HG03025 (cell line): ENCODE measurements at regions not wholly inside any gene's neighbourhood (a gene's known extent, or its start where the extent isn't known, plus 50 kb on each side); places are given as distances from the start of the nearest gene placed in this dataset.
"Not testable (repeated sequence)": the region's sequence is repeated elsewhere in the genome, so short reads cannot be mapped to it uniquely, and the experiment has no call there.

ENCODE experiments used
- ATAC-seq: cut with Tn5 transposase; IDR thresholded peaks from one replicate; pipeline ENCODE4 v1.9.1; 2021; ENCODE audit warnings: mild to moderate bottlenecking, moderate library complexity; ENCODE audit not compliant: unreplicated experiment, low FRiP score

DNA sequence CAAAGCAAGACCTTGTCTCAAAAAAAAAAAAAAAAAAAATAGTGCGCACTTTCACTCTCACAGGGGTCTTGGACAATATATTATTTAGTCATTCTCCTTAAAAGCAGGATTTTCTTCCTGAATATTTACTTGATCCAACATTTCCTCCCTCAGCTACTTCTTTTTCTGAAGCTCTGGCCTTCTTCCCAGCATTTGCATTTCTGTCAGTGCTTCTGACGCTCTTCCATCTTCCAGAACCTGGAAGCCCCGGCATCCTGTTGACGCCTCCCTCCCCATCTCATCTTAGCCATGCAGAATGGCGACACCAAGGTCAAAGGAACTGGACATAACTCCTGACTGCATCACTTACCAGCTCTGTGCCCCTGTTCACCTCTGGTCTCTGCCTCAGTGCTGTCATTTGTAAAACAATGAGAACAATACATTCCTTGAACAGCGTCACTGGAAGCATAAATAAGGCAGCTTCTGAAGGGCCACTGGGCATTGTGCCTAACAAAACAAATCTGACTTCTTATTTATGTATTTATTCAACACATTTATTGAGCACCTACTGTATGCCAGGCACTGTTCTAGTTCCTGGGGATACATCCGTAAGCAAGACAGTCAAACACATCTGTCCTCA is 90.9 kb upstream of the MDM1 start:
- no peak for ATAC-seq

- ATAC-seq, result no peak
Observed at GRCh38 chr12:68425998-68426397, 93.8 kb upstream of the MDM1 start.

DNA sequence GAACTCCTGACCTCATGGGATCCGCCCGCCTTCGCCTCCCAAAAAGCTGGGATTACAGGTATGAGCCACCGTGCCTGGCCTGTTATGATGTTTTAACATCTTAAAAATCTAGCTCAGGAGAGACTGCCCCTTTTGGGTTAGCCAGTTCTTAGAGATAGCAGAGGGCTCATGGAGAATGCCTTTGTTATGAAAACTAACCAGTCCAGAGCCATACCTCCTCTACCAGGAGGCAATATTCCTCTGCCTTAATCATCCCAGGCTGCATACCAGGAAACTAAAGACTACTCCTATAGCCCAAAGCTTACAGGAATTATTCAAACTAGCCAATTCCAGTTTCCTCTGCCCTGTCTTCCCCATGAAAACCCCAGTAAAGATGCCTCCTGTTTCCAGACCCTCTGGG is 96.0 kb upstream of the MDM1 start:
- ATAC-seq, result no peak

- ATAC-seq, result no peak
Observed at GRCh38 chr12:68428724-68429501, 96.8 kb upstream of the MDM1 start.

GRCh38 chr12:68429696-68430095 is 97.5 kb upstream of the MDM1 start:
- no peak for ATAC-seq

DNA sequence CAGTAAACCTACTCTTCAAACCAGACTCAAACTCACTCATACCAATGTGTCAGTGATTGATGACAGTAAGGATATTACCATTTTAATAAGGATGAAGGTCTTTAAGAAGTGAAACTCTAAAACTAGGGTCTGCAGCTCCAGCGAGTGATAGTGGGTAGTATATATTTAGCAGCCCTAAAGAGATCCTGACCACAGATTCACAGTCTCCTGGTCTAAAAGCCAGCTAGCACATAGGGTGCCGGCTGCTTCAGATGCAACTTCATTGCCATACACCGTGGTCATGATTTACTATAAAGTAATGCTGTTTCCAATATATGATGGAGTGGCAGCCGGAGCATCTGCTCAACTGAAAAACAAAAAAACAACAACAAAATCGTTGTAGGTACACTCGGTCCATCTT is 99.6 kb upstream of the MDM1 start:
- no peak for ATAC-seq

DNA sequence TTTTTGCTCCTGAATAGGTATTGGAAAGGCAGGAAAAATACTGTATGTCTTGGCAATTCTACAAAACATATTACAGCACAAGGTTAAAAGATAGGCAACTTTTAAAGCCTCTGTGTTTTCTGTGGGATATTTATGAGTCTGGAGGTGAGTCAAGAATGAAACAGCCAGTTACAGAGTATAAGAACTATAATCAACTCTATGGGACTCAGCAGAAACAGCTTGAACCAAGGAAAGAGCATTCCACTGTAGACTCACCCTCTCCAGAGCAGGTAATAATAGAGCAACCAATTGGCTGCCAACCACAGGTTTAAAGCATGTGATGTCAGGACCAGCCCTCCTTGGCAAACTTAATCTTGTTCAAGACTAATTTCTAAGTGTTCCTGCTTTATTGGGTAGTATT is 100.5 kb upstream of the MDM1 start:
- no peak for ATAC-seq

DNA sequence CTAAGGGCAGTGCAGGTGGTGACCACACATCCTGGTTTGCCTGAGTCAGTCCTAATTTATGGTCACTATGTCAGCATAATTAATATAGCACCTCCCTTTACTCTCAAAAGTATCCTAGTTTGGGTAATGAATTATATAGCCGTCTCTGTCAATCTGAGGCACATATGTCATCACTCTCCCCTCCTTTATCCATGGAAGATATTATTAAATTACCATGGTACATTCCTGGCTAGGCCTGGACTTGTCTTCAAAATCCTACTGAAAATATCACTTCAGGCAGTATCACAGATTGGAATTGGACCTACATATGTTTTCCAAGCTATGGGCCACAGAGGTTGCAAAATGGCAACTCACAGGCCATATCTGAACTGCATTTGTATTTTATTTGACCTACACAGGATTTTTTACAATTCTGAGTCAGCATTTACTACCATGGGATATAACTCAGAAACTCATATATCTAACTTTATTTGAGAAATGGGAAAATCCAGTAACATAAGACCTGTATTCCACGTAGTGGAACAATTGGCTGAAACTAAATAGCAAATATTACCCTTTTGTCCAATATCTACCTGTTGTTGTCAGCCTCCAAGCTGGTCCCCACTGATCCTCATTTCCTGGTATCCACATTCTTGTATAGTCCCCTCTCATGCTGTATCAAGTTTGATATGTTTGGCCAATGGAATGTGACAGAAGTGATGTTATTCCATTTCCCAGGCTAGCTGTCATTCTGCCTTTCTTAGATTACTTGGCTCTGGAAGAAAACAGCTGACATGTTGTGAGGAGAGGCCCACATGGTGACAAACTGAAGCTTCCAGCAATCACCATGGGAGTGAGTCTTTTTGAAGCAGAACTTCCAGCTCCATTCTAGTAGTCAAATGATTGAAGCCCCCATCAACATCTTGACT is 102.5 kb upstream of the MDM1 start:
- no peak for ATAC-seq

- ATAC-seq, result no peak
Observed at GRCh38 chr12:68435299-68435637, 103.1 kb upstream of the MDM1 start.

- no peak for ATAC-seq
Observed at GRCh38 chr12:68435816-68436215, 103.7 kb upstream of the MDM1 start.

GRCh38 chr12:68438601-68439000 is 106.4 kb upstream of the MDM1 start:
- ATAC-seq, result no peak

GRCh38 chr12:68439368-68440045 is 107.3 kb upstream of the MDM1 start:
- no peak for ATAC-seq

- no peak for ATAC-seq
Observed at GRCh38 chr12:68440068-68440581, 108.0 kb upstream of the MDM1 start.

- ATAC-seq, result no peak
Observed at GRCh38 chr12:68441167-68441566, 109.0 kb upstream of the MDM1 start.

GRCh38 chr12:68442353-68442972 is 110.3 kb upstream of the MDM1 start:
- ATAC-seq, result not testable (repeated sequence)

- not testable (repeated sequence) for ATAC-seq
Observed at GRCh38 chr12:68443695-68444094, 111.5 kb upstream of the MDM1 start.

GRCh38 chr12:68445824-68446223 is 113.7 kb upstream of the MDM1 start:
- ATAC-seq, result no peak

DNA sequence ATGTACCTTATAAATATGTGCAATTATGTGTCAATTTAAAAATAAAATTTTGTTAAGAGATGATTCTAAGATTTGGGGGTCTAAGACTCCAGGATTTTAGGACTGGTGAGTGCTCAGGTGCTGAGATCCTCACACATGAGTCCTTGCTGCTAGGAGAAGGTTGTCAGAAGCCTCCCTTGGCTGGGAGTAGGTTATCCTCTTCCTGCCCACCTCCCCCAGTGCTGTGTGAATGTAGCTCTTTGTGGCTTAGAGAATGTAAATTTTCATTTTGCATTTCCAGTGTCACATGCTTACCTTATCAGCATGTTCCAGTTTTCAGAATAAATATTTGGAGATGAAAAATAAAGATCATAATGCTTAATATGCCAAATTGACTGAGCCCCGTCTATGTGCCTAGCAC is 114.2 kb upstream of the MDM1 start:
- no peak for ATAC-seq

- no peak for ATAC-seq
Observed at GRCh38 chr12:68446901-68447796, 115.0 kb upstream of the MDM1 start.
